ENCODE measurements at regions not wholly inside any gene's neighbourhood (a gene's known extent, or its start where the extent isn't known, plus 50 kb on each side); places are given as distances from the start of the nearest gene placed in this dataset.

- no peak for TF ChIP-seq CTCF (conservative IDR thresholded peaks at IDR 0.05; ENCODE audit: low read length)
- no peak for TF ChIP-seq EZH2phosphoT487 (IDR thresholded peaks at IDR 0.05; ENCODE audit: borderline replicate concordance, low read depth, low read length)
These were observed 365.8 kb upstream of the MYT1L start for GRCh38 chr2:2696733-2697455.
